Daoy (cell line): ENCODE measurements at regions not wholly inside any gene's neighbourhood (a gene's known extent, or its start where the extent isn't known, plus 50 kb on each side); places are given as distances from the start of the nearest gene placed in this dataset.

ENCODE experiments used
- DNase-seq: peaks from one replicate; pipeline ENCODE4 v3.0.0-alpha.2; 2015; ENCODE audit warnings: low read depth

- DNase-seq = peak; percentile 57
Observed at GRCh38 chr11:130801333-130802122, 114.8 kb downstream of the SNX19 start.

DNA sequence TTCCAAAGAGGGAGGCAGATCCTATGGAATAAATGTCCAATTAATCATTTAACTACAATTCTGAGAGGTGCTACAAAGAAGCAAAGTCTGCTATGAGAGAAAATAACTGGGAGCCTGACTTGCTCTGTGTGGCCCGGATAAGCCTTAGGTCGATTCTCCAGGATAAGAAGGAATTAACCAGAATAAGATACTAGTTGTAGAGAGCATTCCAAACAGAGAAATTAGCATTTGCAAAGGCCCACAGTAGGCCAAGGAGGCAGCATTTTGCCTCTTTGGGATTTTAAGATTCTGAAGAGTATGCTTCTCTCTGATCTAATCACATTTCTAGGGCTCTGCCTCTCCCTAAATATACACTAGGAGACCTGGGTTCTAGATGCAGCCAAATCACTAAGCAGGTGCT, 113.7 kb downstream of the SNX19 start:
- no peak for DNase-seq

DNA sequence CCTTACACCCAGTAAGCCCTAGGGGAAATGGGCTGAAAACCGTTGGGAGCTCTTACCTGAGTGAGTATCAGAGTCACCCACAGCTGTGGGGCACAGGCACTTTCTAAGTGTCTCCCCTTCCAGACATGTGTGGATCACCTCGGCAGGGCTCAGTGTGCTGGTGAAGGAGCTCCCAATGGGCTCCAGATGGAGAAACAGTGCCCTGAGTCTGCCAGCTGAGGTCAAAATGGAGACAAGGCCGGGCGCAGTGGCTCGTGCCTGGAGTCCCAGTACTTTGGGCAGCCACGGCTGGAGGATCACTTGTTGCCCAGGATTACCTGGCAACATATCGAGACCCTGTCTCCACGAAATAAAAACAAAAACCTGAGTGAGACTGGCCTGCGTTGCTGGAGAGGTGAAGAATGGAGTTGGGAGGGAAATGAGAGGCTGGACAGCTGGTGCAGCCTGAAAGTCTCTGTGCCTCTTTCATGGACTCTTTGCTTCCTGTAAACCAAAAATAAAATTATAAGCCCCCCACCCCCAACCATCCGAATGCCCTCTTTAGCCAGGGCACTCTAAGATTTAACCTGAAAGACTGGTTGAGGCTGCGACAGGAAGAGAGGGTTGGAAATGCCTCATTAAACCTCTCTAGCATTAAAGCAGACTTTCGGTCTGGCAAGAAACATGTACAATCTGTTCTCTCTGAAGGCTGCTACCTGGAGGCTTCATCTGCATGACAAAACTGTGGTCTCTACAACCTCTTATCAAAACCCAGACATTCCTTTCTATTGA, 111.8 kb downstream of the SNX19 start:
- no peak for DNase-seq

DNA sequence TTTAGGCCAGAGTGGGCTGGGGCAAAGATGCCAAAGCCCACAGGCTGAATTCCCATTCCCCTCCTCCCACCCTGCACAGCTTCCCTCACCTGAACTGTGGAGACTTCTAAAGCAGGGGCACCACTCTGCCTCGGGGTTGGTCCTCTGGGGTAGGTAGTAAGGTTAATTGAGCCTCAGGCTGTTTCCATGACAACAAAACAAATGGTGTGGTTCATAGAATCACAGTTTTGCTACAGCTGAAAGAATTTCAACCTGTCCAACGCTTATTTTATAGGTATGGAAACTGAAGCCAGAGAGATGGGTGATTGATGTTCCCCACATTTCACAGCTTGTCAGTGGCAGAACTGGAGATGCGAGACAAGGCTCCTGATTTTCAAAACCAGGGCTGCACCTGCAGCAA, 109.5 kb downstream of the SNX19 start:
- no peak for DNase-seq

DNA sequence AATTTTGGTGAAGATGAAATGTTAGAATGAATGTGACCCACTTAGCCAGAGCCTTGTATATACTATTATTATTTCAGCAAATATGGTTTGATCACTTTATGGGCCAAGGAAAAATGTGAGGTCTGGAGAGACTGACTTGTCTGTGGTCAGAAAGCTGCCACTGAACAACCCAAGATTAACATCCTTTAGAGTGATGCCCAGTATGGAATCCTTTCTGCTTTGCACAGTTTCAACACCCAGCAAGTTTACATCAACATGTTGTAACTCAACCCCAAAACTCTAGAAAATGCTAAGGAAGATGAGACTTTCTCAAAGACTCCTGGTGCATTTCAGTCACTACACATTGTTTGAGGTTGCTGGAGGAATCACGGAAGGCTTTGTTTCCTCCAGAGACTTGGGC, 107.7 kb downstream of the SNX19 start:
- DNase-seq = no peak

GRCh38 chr11:130813196-130813595, 103.1 kb downstream of the SNX19 start:
- no peak for DNase-seq

DNA sequence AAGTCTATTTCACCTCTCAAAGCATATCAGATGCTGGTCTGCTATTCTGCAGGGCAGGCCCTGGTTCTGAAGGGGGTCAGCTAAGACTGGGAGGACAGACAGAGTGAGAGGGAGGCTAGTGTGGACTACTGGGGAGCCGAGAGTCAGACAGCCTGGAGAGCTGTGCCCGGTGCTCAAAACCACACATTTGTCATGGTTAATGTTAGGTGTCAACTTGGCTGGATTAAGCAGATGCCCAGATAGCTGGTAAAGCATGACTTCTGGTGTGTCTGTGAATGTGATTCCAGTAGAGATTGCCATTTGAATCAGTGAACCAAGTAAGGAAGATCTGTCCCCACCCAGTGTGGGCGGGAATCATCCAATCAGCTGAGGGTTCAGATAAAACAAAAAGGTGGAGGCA, 102.6 kb downstream of the SNX19 start:
- peak; percentile 57 for DNase-seq

- peak; percentile 80 for DNase-seq
Observed at GRCh38 chr11:130814440-130815096, 101.7 kb downstream of the SNX19 start.

DNA sequence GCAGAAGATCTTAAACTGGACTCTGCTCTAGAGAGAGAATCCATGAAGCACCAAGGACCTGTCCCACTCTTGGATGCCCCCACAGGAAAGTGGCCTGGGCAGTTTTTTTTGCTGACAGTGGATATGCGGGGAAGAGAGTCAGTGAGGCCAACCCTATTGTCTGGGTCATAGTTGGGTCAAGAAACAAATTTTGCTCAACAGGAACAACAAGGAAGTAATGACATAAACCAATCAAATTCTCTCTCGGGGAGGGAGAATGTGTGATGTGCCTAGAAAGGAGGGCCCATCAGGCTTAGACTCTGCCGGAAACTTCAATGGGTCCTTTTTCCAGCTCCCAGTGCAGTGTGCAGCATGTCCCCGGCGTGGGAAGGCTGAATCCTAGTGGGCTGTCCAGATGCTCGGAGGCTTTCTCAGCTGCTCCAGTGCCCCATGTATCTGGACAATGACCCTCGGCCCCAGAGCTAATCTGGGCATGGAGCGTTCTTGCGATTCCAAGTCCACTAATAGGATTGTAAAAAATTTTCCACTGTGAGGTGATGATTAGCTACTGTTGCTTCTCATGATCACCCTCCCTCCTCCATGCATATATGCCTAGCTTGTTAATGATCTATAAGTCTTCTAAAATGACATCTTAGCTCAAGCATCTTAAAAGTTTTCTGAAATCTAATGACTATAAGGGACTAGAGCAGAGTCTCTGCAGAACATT, 101.0 kb downstream of the SNX19 start:
- DNase-seq = no peak

GRCh38 chr11:130815956-130816355, 100.3 kb downstream of the SNX19 start:
- no peak for DNase-seq

- no peak for DNase-seq
Observed at GRCh38 chr11:130816546-130817329, 99.5 kb downstream of the SNX19 start.

- no peak for DNase-seq
Observed at GRCh38 chr11:130817330-130817944, 98.8 kb downstream of the SNX19 start.

- no peak for DNase-seq
Observed at GRCh38 chr11:130819625-130820024, 96.7 kb downstream of the SNX19 start.
